ENCODE measurements at regions not wholly inside any gene's neighbourhood (a gene's known extent, or its start where the extent isn't known, plus 50 kb on each side); places are given as distances from the start of the nearest gene placed in this dataset.
"Not testable (repeated sequence)": the region's sequence is repeated elsewhere in the genome, so short reads cannot be mapped to it uniquely, and the experiment has no call there.

GRCh38 chr1:239125893-239126292 lies 260.5 kb upstream of the CHRM3 start:
- DNase-seq (ENCODE audit: low read depth in 3 of 3, low spot score in 2 of 3): no peak

- no peak for DNase-seq (ENCODE audit: low read depth in 3 of 3, low spot score in 2 of 3)
Measured at GRCh38 chr1:239125027-239125426, 261.3 kb upstream of the CHRM3 start.

GRCh38 chr1:239123260-239123659 lies 263.1 kb upstream of the CHRM3 start:
- no peak for DNase-seq (ENCODE audit: low read depth in 3 of 3, low spot score in 2 of 3)

GRCh38 chr1:239112101-239112935 lies 274.1 kb upstream of the CHRM3 start:
- no peak for DNase-seq (ENCODE audit: low read depth in 3 of 3, low spot score in 2 of 3)

GRCh38 chr1:239107676-239108075 lies 278.7 kb upstream of the CHRM3 start:
- DNase-seq (ENCODE audit: low read depth in 3 of 3, low spot score in 2 of 3): no peak

- not testable (repeated sequence) for DNase-seq (ENCODE audit: low read depth in 3 of 3, low spot score in 2 of 3)
Measured at GRCh38 chr1:239106689-239107088, 279.7 kb upstream of the CHRM3 start.

GRCh38 chr1:239098400-239099037 lies 287.8 kb upstream of the CHRM3 start:
- no peak for DNase-seq (ENCODE audit: low read depth in 3 of 3, low spot score in 2 of 3)

- no peak for DNase-seq (ENCODE audit: low read depth in 3 of 3, low spot score in 2 of 3)
Measured at GRCh38 chr1:239091537-239091936, 294.8 kb upstream of the CHRM3 start.

- DNase-seq (ENCODE audit: low read depth in 3 of 3, low spot score in 2 of 3): no peak
Measured at GRCh38 chr1:239084459-239085080, 301.8 kb upstream of the CHRM3 start.

- not testable (repeated sequence) for DNase-seq (ENCODE audit: low read depth in 3 of 3, low spot score in 2 of 3)
Measured at GRCh38 chr1:239081947-239082346, 304.4 kb upstream of the CHRM3 start.

- DNase-seq (ENCODE audit: low read depth in 3 of 3, low spot score in 2 of 3): no peak
Measured at GRCh38 chr1:239067480-239067879, 318.9 kb upstream of the CHRM3 start.

GRCh38 chr1:239067058-239067457 lies 319.3 kb upstream of the CHRM3 start:
- no peak for DNase-seq (ENCODE audit: low read depth in 3 of 3, low spot score in 2 of 3)

GRCh38 chr1:239061770-239062169 lies 324.6 kb upstream of the CHRM3 start:
- DNase-seq (ENCODE audit: low read depth in 3 of 3, low spot score in 2 of 3): no peak

GRCh38 chr1:239058190-239058589 lies 328.2 kb upstream of the CHRM3 start:
- no peak for DNase-seq (ENCODE audit: low read depth in 3 of 3, low spot score in 2 of 3)

GRCh38 chr1:239056940-239057339 lies 329.4 kb upstream of the CHRM3 start:
- DNase-seq (ENCODE audit: low read depth in 3 of 3, low spot score in 2 of 3): no peak

- DNase-seq (ENCODE audit: low read depth in 3 of 3, low spot score in 2 of 3): no peak
Measured at GRCh38 chr1:239053279-239053678, 333.1 kb upstream of the CHRM3 start.

GRCh38 chr1:239049571-239049970 lies 336.8 kb upstream of the CHRM3 start:
- DNase-seq (ENCODE audit: low read depth in 3 of 3, low spot score in 2 of 3): no peak

GRCh38 chr1:239044829-239045228 lies 341.5 kb upstream of the CHRM3 start:
- no peak for DNase-seq (ENCODE audit: low read depth in 3 of 3, low spot score in 2 of 3)

GRCh38 chr1:239040523-239040922 lies 345.8 kb upstream of the CHRM3 start:
- no peak for DNase-seq (ENCODE audit: low read depth in 3 of 3, low spot score in 2 of 3)

- DNase-seq (ENCODE audit: low read depth in 3 of 3, low spot score in 2 of 3): no peak
Measured at GRCh38 chr1:239031310-239031709, 355.1 kb upstream of the CHRM3 start.

- DNase-seq (ENCODE audit: low read depth in 3 of 3, low spot score in 2 of 3): no peak
Measured at GRCh38 chr1:239025997-239026694, 360.2 kb upstream of the CHRM3 start.
